Caco-2 (cell line): ENCODE measurements at regions not wholly inside any gene's neighbourhood (a gene's known extent, or its start where the extent isn't known, plus 50 kb on each side); places are given as distances from the start of the nearest gene placed in this dataset.

Experiments used
- BruUV-seq: library from RNA; stranded (reverse); fragments of 400-500 nt; replicated peaks from 2 replicates; lab custom pipeline; 2021; lab: Mats Ljungman, UMichigan
- CTCF ChIA-PET: fragments of 300-600 bp; sonication (Branson Sonifier 250); formaldehyde crosslinking; loops from one replicate; lab custom pipeline; 2022; ENCODE audit warnings: antibody characterized with exemption; lab: Charles Lee
- POLR2A ChIA-PET: fragments of 300-600 bp; sonication (Branson Sonifier 250); formaldehyde crosslinking; loops from one replicate; lab custom pipeline; 2022; ENCODE audit warnings: antibody characterized with exemption; lab: Charles Lee
- DNase-seq, 2 experiments: peaks; one replicate each; pipeline versions ENCODE4 v3.0.0 to v3.0.0-alpha.2; 2020 to 2022
- H3K27me3 ChIP-seq: replicated peaks from 2 replicates; pipeline ENCODE4 v1.6.0; 2011; ENCODE audit warnings: low read length; ENCODE audit not compliant: control insufficient read depth, insufficient read depth
- H3K36me3 ChIP-seq: 2 replicates; pipeline ENCODE4 v1.5.1; 2011; ENCODE audit warnings: low read length; ENCODE audit not compliant: control insufficient read depth, insufficient read depth
- H3K4me1 ChIP-seq: fragments of 250-450 bp; sonication (Bioruptor Pico); 2 replicates; pipeline ENCODE4 v1.5.1; 2020; ENCODE audit warnings: mild to moderate bottlenecking
- H3K4me3 ChIP-seq: 2 replicates; pipeline ENCODE4 v1.5.1; 2011; ENCODE audit warnings: low read depth, mild to moderate bottlenecking, control low read depth, low read length
- H3K9me3 ChIP-seq: fragments of 250-450 bp; sonication (Bioruptor Pico); 2 replicates; pipeline ENCODE4 v1.5.1; 2020; ENCODE audit warnings: mild to moderate bottlenecking, moderate library complexity
- H3K27ac Mint-ChIP-seq: one replicate; pipeline ENCODE4 v1.8.0; 2022; ENCODE audit warnings: mixed read lengths; ENCODE audit not compliant: unreplicated experiment
- H3K27me3 Mint-ChIP-seq: one replicate; pipeline ENCODE4 v1.8.0; 2022; ENCODE audit warnings: mixed read lengths; ENCODE audit not compliant: insufficient read depth, unreplicated experiment
- H3K36me3 Mint-ChIP-seq: one replicate; pipeline ENCODE4 v1.8.0; 2022; ENCODE audit warnings: mild to moderate bottlenecking, mixed read lengths; ENCODE audit not compliant: insufficient read depth, unreplicated experiment
- H3K4me1 Mint-ChIP-seq: one replicate; pipeline ENCODE4 v1.8.0; 2022; ENCODE audit warnings: low read depth, mixed read lengths; ENCODE audit not compliant: unreplicated experiment
- H3K4me3 Mint-ChIP-seq: one replicate; pipeline ENCODE4 v1.8.0; 2022; ENCODE audit warnings: mild to moderate bottlenecking, moderate library complexity, mixed read lengths; ENCODE audit not compliant: unreplicated experiment
- H3K9me3 Mint-ChIP-seq: one replicate; pipeline ENCODE4 v1.8.0; 2022; ENCODE audit warnings: mixed read lengths; ENCODE audit not compliant: unreplicated experiment
- intact Hi-C: fragments of 100-400 bp; cut with micrococcal nuclease; formaldehyde crosslinking; loops from one replicate; pipeline ENCODE4 v1.10.0; 2022; ENCODE audit not compliant: unreplicated experiment
- TF ChIP-seq, protein P1 (sequence below), 2 experiments: fragments of 200-600 bp in 1 of 2; IDR thresholded peaks; 1 replicate in 1 of 2; 2 replicates in 1 of 2; pipeline versions ENCODE4 v1.5.1 to v1.8.0; 2011 to 2022; ENCODE audit warnings: antibody characterized with exemption in 1 of 2, control low read depth in 1 of 2, inconsistent platforms in 1 of 2, low read depth in 1 of 2, low read length in 1 of 2, mild to moderate bottlenecking in 1 of 2, moderate library complexity in 1 of 2; ENCODE audit not compliant: insufficient read depth in 1 of 2, severe bottlenecking in 1 of 2, unreplicated experiment in 1 of 2

DNA sequence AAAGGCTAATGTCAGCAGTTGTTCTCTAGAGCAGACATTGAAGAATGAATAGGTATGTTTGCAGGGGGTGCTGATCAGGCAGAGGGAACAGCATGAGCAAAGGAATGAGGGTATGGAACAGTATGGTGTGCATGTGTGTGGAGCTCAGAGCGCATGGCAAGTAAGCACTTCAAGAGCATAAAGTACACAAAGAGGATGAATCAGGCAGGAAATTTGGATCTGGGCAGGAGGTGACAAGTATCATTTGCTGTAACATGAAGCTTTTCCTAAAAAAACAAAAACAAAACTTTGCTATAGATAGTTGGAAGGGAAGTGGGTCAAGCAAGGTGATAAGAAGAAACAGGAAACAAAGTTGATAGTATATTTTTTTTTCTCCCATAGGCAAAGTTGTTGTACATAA lies 746.8 kb downstream of the HDGFL1 start:
- CTCF ChIA-PET = no interaction called here
- BruUV-seq = no TSS peak
- no peak overlapping the region for H3K4me3 ChIP-seq
- POLR2A ChIA-PET = no interaction called here
- Mint-ChIP-seq H3K4me1 (no peaks in the 10 kb centered on the region), H3K36me3 (no peaks in the 10 kb centered on the region), H3K27ac (no peak overlapping the region), H3K9me3 (no peaks in the 10 kb centered on the region), H3K27me3 (no peaks in the 10 kb centered on the region), H3K4me3 (no peak overlapping the region)
- DNase-seq = no peak
- intact Hi-C loops = no loop called here
- H3K27me3 ChIP-seq = no peaks in the 10 kb centered on the region
- H3K4me1 ChIP-seq = no peaks in the 10 kb centered on the region
- TF ChIP-seq, protein P1, sequence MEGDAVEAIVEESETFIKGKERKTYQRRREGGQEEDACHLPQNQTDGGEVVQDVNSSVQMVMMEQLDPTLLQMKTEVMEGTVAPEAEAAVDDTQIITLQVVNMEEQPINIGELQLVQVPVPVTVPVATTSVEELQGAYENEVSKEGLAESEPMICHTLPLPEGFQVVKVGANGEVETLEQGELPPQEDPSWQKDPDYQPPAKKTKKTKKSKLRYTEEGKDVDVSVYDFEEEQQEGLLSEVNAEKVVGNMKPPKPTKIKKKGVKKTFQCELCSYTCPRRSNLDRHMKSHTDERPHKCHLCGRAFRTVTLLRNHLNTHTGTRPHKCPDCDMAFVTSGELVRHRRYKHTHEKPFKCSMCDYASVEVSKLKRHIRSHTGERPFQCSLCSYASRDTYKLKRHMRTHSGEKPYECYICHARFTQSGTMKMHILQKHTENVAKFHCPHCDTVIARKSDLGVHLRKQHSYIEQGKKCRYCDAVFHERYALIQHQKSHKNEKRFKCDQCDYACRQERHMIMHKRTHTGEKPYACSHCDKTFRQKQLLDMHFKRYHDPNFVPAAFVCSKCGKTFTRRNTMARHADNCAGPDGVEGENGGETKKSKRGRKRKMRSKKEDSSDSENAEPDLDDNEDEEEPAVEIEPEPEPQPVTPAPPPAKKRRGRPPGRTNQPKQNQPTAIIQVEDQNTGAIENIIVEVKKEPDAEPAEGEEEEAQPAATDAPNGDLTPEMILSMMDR (IDR thresholded peaks at IDR 0.05; ENCODE audit: insufficient read depth in 1 of 2, low read depth in 1 of 2, low read length in 1 of 2, severe bottlenecking in 1 of 2, unreplicated experiment in 1 of 2) = no peak
- no peaks in the 10 kb centered on the region for H3K36me3 ChIP-seq
- no peaks in the 10 kb centered on the region for H3K9me3 ChIP-seq

DNA sequence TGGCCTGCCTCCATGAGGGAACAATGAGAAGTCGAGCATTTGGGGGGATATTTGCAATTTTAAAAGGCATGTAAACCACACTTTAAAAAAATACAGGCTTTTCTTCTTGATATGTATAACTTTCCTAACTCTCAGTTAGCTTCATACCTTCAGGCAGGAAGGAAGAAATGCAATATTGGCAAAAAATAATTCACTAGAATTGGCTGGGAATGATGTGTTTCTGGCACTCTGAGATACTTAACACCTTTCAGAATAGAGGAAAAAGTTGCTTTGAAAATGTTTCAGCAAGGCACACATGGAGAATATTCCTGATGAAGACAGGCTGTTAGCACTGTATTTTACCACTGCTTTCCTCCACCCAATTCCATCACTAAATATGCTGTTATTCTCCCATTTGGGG lies 747.6 kb downstream of the HDGFL1 start:
- intact Hi-C loops = no loop called here
- no peaks in the 10 kb centered on the region for H3K9me3 ChIP-seq
- no peak overlapping the region for H3K4me3 Mint-ChIP-seq
- POLR2A ChIA-PET = no interaction called here
- no peaks in the 10 kb centered on the region for H3K27me3 Mint-ChIP-seq
- no peaks in the 10 kb centered on the region for H3K27me3 ChIP-seq
- no peaks in the 10 kb centered on the region for H3K36me3 Mint-ChIP-seq
- no peak for DNase-seq
- no peaks in the 10 kb centered on the region for H3K9me3 Mint-ChIP-seq
- H3K36me3 ChIP-seq = no peaks in the 10 kb centered on the region
- CTCF ChIA-PET = no interaction called here
- no TSS peak for BruUV-seq
- no peak overlapping the region for H3K4me3 ChIP-seq
- TF ChIP-seq, protein P1 (IDR thresholded peaks at IDR 0.05; ENCODE audit: insufficient read depth in 1 of 2, low read depth in 1 of 2, low read length in 1 of 2, severe bottlenecking in 1 of 2, unreplicated experiment in 1 of 2) = no peak
- H3K4me1 ChIP-seq = no peaks in the 10 kb centered on the region
- no peaks in the 10 kb centered on the region for H3K4me1 Mint-ChIP-seq
- H3K27ac Mint-ChIP-seq = no peak overlapping the region

DNA sequence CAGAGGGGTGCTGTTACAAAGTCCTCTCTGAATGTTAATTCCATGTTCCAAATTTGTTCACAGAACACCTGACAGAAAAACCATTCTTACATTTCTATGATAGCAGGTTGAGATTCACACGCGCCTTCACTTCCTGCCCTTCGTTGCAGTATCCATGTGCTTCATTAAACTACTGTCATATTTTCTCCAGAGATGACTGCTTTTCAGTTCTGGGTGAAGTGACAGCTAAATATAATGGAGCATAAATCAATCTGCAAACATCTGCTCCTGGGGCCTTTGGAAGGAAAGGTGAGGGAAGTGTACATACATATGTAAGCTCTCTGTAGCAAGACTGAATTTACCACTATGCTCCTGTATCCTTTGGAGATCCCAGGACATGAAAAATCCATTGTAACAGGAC lies 750.2 kb downstream of the HDGFL1 start:
- ChIA-PET CTCF (no interaction called here), POLR2A (no interaction called here)
- H3K4me1 Mint-ChIP-seq = no peaks in the 10 kb centered on the region
- H3K27ac Mint-ChIP-seq = no peak overlapping the region
- no peak for DNase-seq
- peaks cover 9% of the 10 kb centered on the region for H3K9me3 Mint-ChIP-seq
- H3K4me3 ChIP-seq = no peak overlapping the region
- BruUV-seq = no TSS peak
- no peaks in the 10 kb centered on the region for H3K36me3 Mint-ChIP-seq
- intact Hi-C loops = no loop called here
- no peak overlapping the region for H3K4me3 Mint-ChIP-seq
- no peaks in the 10 kb centered on the region for H3K36me3 ChIP-seq
- H3K27me3 Mint-ChIP-seq = no peaks in the 10 kb centered on the region
- TF ChIP-seq, protein P1 (IDR thresholded peaks at IDR 0.05; ENCODE audit: insufficient read depth in 1 of 2, low read depth in 1 of 2, low read length in 1 of 2, severe bottlenecking in 1 of 2, unreplicated experiment in 1 of 2) = no peak
- H3K9me3 ChIP-seq = no peaks in the 10 kb centered on the region
- no peaks in the 10 kb centered on the region for H3K4me1 ChIP-seq
- H3K27me3 ChIP-seq = no peaks in the 10 kb centered on the region
